Panc1 (cell line): ENCODE measurements at regions not wholly inside any gene's neighbourhood (a gene's known extent, or its start where the extent isn't known, plus 50 kb on each side); places are given as distances from the start of the nearest gene placed in this dataset.

Source experiments
- POLR2AphosphoS5 ChIP-seq: IDR thresholded peaks from 2 replicates; pipeline ENCODE4 v1.6.1; 2012; ENCODE audit warnings: mild to moderate bottlenecking, low read depth, low read length, moderate library complexity
- TCF7L2 ChIP-seq: IDR thresholded peaks from 2 replicates; pipeline ENCODE4 v1.6.1; 2011; ENCODE audit warnings: mild to moderate bottlenecking, low read depth, low read length, inconsistent platforms
- TF ChIP-seq, protein P1 (sequence below): fragments of 450-650 bp; IDR thresholded peaks from 2 replicates; pipeline ENCODE4 v1.5.1; 2017; ENCODE audit warnings: mild to moderate bottlenecking

DNA sequence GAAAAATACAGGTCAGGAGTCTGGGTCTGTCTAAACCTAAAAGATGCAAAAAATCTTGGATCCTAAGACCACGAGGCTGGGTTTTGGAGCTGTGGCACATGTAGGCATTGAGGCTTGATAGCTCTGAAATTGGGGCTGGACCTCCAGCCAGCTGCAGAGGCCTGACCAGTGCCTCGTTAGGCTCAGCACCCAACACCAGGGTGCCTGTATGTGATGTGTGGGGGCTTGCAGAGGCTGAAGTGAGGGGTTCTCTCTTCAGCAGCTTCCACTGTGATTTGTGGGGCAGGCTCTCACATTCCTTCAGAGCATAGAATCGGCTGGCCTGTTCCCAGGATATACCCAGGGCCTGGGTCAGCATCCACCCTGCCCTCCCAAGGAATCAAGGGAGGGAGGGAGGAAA, 247.8 kb downstream of the BUB3 start:
- TF ChIP-seq, protein P1, sequence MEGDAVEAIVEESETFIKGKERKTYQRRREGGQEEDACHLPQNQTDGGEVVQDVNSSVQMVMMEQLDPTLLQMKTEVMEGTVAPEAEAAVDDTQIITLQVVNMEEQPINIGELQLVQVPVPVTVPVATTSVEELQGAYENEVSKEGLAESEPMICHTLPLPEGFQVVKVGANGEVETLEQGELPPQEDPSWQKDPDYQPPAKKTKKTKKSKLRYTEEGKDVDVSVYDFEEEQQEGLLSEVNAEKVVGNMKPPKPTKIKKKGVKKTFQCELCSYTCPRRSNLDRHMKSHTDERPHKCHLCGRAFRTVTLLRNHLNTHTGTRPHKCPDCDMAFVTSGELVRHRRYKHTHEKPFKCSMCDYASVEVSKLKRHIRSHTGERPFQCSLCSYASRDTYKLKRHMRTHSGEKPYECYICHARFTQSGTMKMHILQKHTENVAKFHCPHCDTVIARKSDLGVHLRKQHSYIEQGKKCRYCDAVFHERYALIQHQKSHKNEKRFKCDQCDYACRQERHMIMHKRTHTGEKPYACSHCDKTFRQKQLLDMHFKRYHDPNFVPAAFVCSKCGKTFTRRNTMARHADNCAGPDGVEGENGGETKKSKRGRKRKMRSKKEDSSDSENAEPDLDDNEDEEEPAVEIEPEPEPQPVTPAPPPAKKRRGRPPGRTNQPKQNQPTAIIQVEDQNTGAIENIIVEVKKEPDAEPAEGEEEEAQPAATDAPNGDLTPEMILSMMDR, result no peak
- TF ChIP-seq POLR2AphosphoS5 (no peak), TCF7L2 (no peak)
